Fibroblast of upper back skin (primary cell): ENCODE measurements at regions not wholly inside any gene's neighbourhood (a gene's known extent, or its start where the extent isn't known, plus 50 kb on each side); places are given as distances from the start of the nearest gene placed in this dataset.
"Not testable (repeated sequence)": the region's sequence is repeated elsewhere in the genome, so short reads cannot be mapped to it uniquely, and the experiment has no call there.

Experiments used
- DNase-seq: peaks from one replicate; pipeline ENCODE4 v3.0.0-alpha.2; 2013

GRCh38 chr6:3617681-3618311 lies 133.7 kb downstream of the PXDC1 start:
- no peak for DNase-seq

GRCh38 chr6:3617192-3617631 lies 134.3 kb downstream of the PXDC1 start:
- DNase-seq, result no peak

- no peak for DNase-seq
Observed at GRCh38 chr6:3616565-3617176, 134.8 kb downstream of the PXDC1 start.

GRCh38 chr6:3615391-3616380 lies 135.8 kb downstream of the PXDC1 start:
- DNase-seq, result no peak

- no peak for DNase-seq
Observed at GRCh38 chr6:3614918-3615317, 136.6 kb downstream of the PXDC1 start.

- DNase-seq, result not testable (repeated sequence)
Observed at GRCh38 chr6:3613565-3613964, 137.9 kb downstream of the PXDC1 start.

GRCh38 chr6:3612341-3613041 lies 139.0 kb downstream of the PXDC1 start:
- DNase-seq, result peak; percentile 95

GRCh38 chr6:3610921-3611320 lies 140.6 kb downstream of the PXDC1 start:
- no peak for DNase-seq

- DNase-seq, result peak; percentile 52
Observed at GRCh38 chr6:3610206-3610605, 141.3 kb downstream of the PXDC1 start.

- no peak for DNase-seq
Observed at GRCh38 chr6:3609388-3609787, 142.1 kb downstream of the PXDC1 start.

GRCh38 chr6:3608159-3608558 lies 143.4 kb downstream of the PXDC1 start:
- no peak for DNase-seq

GRCh38 chr6:3607599-3607998 lies 143.9 kb downstream of the PXDC1 start:
- DNase-seq, result no peak

- DNase-seq, result no peak
Observed at GRCh38 chr6:3607171-3607570, 144.3 kb downstream of the PXDC1 start.

- DNase-seq, result peak; percentile 31
Observed at GRCh38 chr6:3603340-3604130, 146.7 kb upstream of the SLC22A23 start.

- DNase-seq, result no peak
Observed at GRCh38 chr6:3601570-3601969, 144.7 kb upstream of the SLC22A23 start.

- DNase-seq, result no peak
Observed at GRCh38 chr6:3597500-3598064, 140.7 kb upstream of the SLC22A23 start.

- no peak for DNase-seq
Observed at GRCh38 chr6:3596766-3597165, 139.9 kb upstream of the SLC22A23 start.

GRCh38 chr6:3594201-3594600 lies 137.4 kb upstream of the SLC22A23 start:
- DNase-seq, result no peak

GRCh38 chr6:3593161-3593560 lies 136.3 kb upstream of the SLC22A23 start:
- DNase-seq, result no peak

GRCh38 chr6:3592371-3592941 lies 135.6 kb upstream of the SLC22A23 start:
- DNase-seq, result peak; percentile 94

- no peak for DNase-seq
Observed at GRCh38 chr6:3591970-3592369, 135.1 kb upstream of the SLC22A23 start.
